Upper lobe of left lung (tissue), 6 donors: ENCODE measurements at regions not wholly inside any gene's neighbourhood (a gene's known extent, or its start where the extent isn't known, plus 50 kb on each side); places are given as distances from the start of the nearest gene placed in this dataset.
"Not testable (repeated sequence)": the region's sequence is repeated elsewhere in the genome, so short reads cannot be mapped to it uniquely, and the experiment has no call there.

Experiments
- ATAC-seq, 2 donors: fragments of 200-7000 bp; cut with Tn5 transposase; one replicate each; pipeline ENCODE4 v1.9.1; 2022; ENCODE audit warnings: mild to moderate bottlenecking in 2 of 2, moderate library complexity in 2 of 2; ENCODE audit not compliant: low FRiP score in 2 of 2
- DNase-seq, 2 donors: peaks; one replicate each; pipeline ENCODE4 v3.0.0-alpha.2; 2019 to 2020
- H3K27ac ChIP-seq, 4 donors: fragments of 200-600 bp; sonication (generic); one replicate each; pipeline ENCODE4 v1.5.1; 2016 to 2019
- H3K27me3 ChIP-seq, 4 donors: fragments of 200-600 bp; sonication (generic); one replicate each; pipeline ENCODE4 v1.5.1; 2017 to 2019
- H3K36me3 ChIP-seq, 4 donors: fragments of 200-600 bp; sonication (generic); one replicate each; pipeline ENCODE4 v1.5.1; 2016 to 2019
- H3K4me1 ChIP-seq, 4 donors: fragments of 200-600 bp; sonication (generic); one replicate each; pipeline ENCODE4 v1.5.1; 2018 to 2019
- H3K4me3 ChIP-seq, 4 donors: fragments of 200-600 bp; sonication (generic); one replicate each; pipeline ENCODE4 v1.5.1; 2017 to 2019; ENCODE audit warnings: mild to moderate bottlenecking in 2 of 4, moderate library complexity in 1 of 4
- H3K9me3 ChIP-seq, 4 donors: fragments of 200-600 bp; sonication (generic); one replicate each; pipeline ENCODE4 v1.5.1; 2018 to 2019
- EP300 ChIP-seq, 4 donors: sonication (generic); formaldehyde crosslinking; IDR thresholded peaks; one replicate each; pipeline ENCODE4 v1.5.1; 2017; ENCODE audit warnings: antibody characterized with exemption in 4 of 4, control low read depth in 2 of 4
- POLR2A ChIP-seq, 4 donors: fragments of 450-650 bp; IDR thresholded peaks; one replicate each; pipeline ENCODE4 v1.5.1; 2016 to 2017; ENCODE audit warnings: antibody characterized with exemption in 4 of 4, mild to moderate bottlenecking in 2 of 4
- POLR2AphosphoS5 ChIP-seq, 2 donors: sonication (generic); formaldehyde crosslinking; IDR thresholded peaks; one replicate each; pipeline ENCODE4 v1.5.1; 2017; ENCODE audit warnings: antibody characterized with exemption in 2 of 2
- WGBS, 2 donors: methylation state at CpG; one replicate each; pipeline ENCODE4 v1.1.5; 2017 to 2018; 5-methylcytosine and 5-hydroxymethylcytosine counted together
- TF ChIP-seq, protein P1 (sequence below), 6 experiments: fragments of 450-650 bp in 4 of 6; fragments of 200-600 bp in 2 of 6; sonication (generic) in 2 of 6; IDR thresholded peaks; one replicate each; pipeline ENCODE4 v1.5.1; 2016 to 2019; ENCODE audit warnings: antibody characterized with exemption in 6 of 6
- donor health status: DM: no; HTN: no; CAD: no; lungs with moderate emphysema.
- donor health status: DM: no; HTN: yes; CAD: no; lungs with severe emphysema.

DNA sequence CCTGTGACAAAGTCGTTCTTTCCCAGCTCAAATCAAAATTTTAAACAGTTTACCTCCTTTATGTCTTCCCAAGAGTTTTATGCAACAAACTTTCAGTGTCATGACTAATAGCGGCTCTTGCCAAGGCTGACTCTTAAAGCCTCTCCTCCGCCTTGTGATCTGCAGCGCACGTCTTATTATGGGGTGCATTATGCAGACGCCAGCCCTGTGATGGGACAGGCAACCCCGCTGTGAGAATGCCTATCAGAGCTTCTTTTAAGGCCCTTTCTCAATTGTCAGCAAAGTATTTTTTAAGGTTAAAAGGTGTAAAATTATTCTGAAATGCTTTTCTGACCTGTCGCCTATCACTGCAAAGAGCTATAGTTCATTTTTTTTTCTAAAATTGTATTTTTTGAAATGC, 152.8 kb downstream of the SOX1 start:
- Histone ChIP-seq H3K36me3 (no peaks in the 10 kb centered on the region), H3K27me3 (no peaks in the 10 kb centered on the region), H3K4me3 (no peak overlapping the region), H3K27ac (no peak overlapping the region), H3K4me1 (no peaks in the 10 kb centered on the region), H3K9me3 (no peaks in the 10 kb centered on the region)
- ATAC-seq: no peak
- DNase-seq: no peak
- no peak for TF ChIP-seq EP300 (IDR thresholded peaks at IDR 0.05)
- TF ChIP-seq, protein P1, sequence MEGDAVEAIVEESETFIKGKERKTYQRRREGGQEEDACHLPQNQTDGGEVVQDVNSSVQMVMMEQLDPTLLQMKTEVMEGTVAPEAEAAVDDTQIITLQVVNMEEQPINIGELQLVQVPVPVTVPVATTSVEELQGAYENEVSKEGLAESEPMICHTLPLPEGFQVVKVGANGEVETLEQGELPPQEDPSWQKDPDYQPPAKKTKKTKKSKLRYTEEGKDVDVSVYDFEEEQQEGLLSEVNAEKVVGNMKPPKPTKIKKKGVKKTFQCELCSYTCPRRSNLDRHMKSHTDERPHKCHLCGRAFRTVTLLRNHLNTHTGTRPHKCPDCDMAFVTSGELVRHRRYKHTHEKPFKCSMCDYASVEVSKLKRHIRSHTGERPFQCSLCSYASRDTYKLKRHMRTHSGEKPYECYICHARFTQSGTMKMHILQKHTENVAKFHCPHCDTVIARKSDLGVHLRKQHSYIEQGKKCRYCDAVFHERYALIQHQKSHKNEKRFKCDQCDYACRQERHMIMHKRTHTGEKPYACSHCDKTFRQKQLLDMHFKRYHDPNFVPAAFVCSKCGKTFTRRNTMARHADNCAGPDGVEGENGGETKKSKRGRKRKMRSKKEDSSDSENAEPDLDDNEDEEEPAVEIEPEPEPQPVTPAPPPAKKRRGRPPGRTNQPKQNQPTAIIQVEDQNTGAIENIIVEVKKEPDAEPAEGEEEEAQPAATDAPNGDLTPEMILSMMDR (IDR thresholded peaks at IDR 0.05): no peak
- TF ChIP-seq POLR2A (IDR thresholded peaks at IDR 0.05): no peak
- no peak for TF ChIP-seq POLR2AphosphoS5 (IDR thresholded peaks at IDR 0.05)
- 80% methylated on average over 8 of the region's 8 CpGs for WGBS, 2 donors

DNA sequence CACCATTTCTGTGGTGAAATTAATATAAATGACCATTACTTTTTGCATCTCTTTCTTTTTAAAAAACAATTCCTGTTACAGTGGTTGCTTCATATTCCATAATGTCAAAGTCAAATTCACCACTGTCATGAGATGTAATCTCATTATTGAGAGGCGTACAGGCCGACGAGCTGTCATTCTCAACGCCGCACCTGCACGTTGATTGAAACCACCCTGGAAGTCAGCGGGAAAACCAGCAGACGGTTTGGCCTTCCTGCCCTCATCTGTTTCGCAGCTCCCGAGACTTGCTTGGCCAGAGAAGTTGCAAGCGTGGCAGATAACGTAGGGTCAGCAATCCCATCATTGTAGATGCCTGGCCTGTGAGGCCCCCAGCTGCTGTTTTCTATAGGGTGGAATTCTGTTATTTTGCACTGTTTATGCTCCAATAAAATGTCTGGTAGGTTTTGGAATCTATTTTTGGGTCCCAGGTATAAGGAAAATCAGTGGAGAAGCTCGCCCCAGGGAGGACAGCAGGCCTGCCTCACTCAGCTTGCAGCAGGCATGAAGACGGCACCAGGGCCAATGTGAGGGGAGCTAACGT, 153.4 kb downstream of the SOX1 start:
- DNase-seq (no peak), ATAC-seq (no peak)
- Histone ChIP-seq H3K27me3 (no peaks in the 10 kb centered on the region), H3K36me3 (no peaks in the 10 kb centered on the region), H3K27ac (no peak overlapping the region), H3K4me1 (no peaks in the 10 kb centered on the region), H3K9me3 (no peaks in the 10 kb centered on the region), H3K4me3 (no peak overlapping the region)
- WGBS, 2 donors: 76 to 80% methylated on average over 15 of the region's 15 CpGs
- TF ChIP-seq POLR2A (IDR thresholded peaks at IDR 0.05): no peak
- no peak for TF ChIP-seq EP300 (IDR thresholded peaks at IDR 0.05)
- TF ChIP-seq, protein P1 (IDR thresholded peaks at IDR 0.05): no peak
- no peak for TF ChIP-seq POLR2AphosphoS5 (IDR thresholded peaks at IDR 0.05)

DNA sequence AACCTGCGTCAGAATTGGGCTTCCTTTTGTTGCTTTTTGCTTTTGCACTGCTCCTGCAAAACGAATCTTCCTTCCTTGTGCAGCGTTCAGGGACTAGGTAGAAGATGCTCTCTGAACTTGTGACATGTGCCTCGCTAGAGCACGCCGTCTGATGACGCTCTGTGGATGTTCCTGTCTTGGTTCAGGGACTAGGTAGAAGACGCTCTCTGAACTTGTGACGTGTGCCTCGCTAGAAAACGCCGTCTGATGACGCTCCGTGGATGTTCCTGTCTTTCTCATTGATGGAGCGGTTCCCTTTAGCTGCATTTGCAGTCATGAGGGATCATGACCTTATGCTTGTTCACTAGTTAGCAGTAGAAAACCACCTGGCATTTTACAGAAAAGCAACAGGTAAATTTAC, 154.0 kb downstream of the SOX1 start:
- ATAC-seq: no peak
- no peak overlapping the region for H3K27ac ChIP-seq
- TF ChIP-seq, protein P1 (IDR thresholded peaks at IDR 0.05): no peak
- no peak for TF ChIP-seq POLR2AphosphoS5 (IDR thresholded peaks at IDR 0.05)
- H3K4me1 ChIP-seq: no peaks in the 10 kb centered on the region
- 82 to 86% methylated on average over 15 of the region's 15 CpGs for WGBS, 2 donors
- no peak for DNase-seq
- H3K9me3 ChIP-seq: no peaks in the 10 kb centered on the region
- H3K4me3 ChIP-seq: no peak overlapping the region
- no peaks in the 10 kb centered on the region for H3K36me3 ChIP-seq
- no peaks in the 10 kb centered on the region for H3K27me3 ChIP-seq

DNA sequence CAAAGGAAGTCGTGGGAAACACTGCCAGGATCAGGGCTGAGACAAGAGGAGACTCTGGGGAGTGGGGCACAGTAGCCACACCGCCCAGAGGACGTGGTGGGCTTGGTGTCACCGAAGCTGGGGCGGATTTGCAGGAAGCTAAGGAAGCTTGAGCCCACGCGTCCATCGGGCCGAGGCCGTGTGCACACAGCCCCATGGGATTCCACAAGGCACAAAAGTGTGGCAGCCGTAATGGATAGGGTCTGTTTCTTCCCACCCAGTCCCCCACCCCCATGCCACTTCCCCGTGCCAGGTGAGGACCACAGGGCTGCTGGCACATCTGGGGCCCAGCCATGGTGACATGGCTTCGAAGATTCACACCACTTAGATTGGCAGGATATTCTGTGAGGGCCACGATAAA, 153.2 kb upstream of the SPACA7 start:
- Histone ChIP-seq H3K4me1 (no peaks in the 10 kb centered on the region), H3K4me3 (no peak overlapping the region), H3K27me3 (no peaks in the 10 kb centered on the region), H3K36me3 (no peaks in the 10 kb centered on the region), H3K27ac (no peak overlapping the region), H3K9me3 (no peaks in the 10 kb centered on the region)
- TF ChIP-seq POLR2AphosphoS5 (IDR thresholded peaks at IDR 0.05): no peak
- TF ChIP-seq EP300 (IDR thresholded peaks at IDR 0.05): no peak
- TF ChIP-seq POLR2A (IDR thresholded peaks at IDR 0.05): no peak
- TF ChIP-seq, protein P1 (IDR thresholded peaks at IDR 0.05): no peak
- WGBS, 2 donors: 80 to 81% methylated on average over 7 to 14 of the region's 14 CpGs
- ATAC-seq (no peak), DNase-seq (peak in 1 of 2 donors; percentile 31)

DNA sequence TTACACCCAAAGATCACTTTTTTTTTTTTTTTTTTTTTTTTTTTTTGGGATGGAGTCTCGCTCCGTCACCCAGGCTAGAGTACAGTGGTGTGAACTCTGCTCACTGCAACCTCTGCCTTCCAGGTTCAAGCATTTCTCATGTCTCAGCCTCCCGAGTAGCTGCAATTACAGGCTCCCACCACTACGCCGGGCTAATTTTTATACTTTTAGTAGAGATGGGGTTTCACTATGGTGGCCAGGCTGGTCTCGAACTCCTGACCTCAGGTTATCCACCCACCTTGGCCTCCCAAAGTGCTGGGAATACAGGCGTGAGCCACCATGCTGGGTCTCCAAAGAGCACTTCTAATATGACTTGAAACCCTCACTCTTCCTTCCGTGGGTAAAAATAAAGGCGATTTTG, 152.2 kb upstream of the SPACA7 start:
- H3K4me3 ChIP-seq, H3K27ac ChIP-seq, H3K36me3 ChIP-seq, H3K4me1 ChIP-seq, DNase-seq, ATAC-seq, H3K27me3 ChIP-seq, H3K9me3 ChIP-seq: not testable (repeated sequence)
- WGBS, 2 donors: 72 to 74% methylated on average over 9 of the region's 9 CpGs
